Activated T-helper 2 cell treated with anti-CD3 and anti-CD28 coated beads, Interferon-gamma antibody, Interleukin-2, Interleukin-4, amounts not matched to agents 10 μg/mL and 5 μg/mL and 100 μg/mL, durations not matched to agents 14 hours and 24 hours and 36 hours (primary cell): ENCODE measurements at regions not wholly inside any gene's neighbourhood (a gene's known extent, or its start where the extent isn't known, plus 50 kb on each side); places are given as distances from the start of the nearest gene placed in this dataset.

Experiments used
- DNase-seq: peaks from one replicate; pipeline ENCODE4 v3.0.0; 2021; ENCODE audit warnings: low spot score
- H3K27ac Mint-ChIP-seq: one replicate; pipeline ENCODE4 v1.8.0; 2021; ENCODE audit warnings: mixed read lengths
- H3K27me3 Mint-ChIP-seq: one replicate; pipeline ENCODE4 v1.8.0; 2021; ENCODE audit warnings: low read depth, mixed read lengths
- H3K36me3 Mint-ChIP-seq: one replicate; pipeline ENCODE4 v1.8.0; 2021; ENCODE audit warnings: low read depth, mixed read lengths
- H3K4me1 Mint-ChIP-seq: one replicate; pipeline ENCODE4 v1.8.0; 2021; ENCODE audit warnings: low read depth, mixed read lengths
- H3K4me3 Mint-ChIP-seq: one replicate; pipeline ENCODE4 v1.8.0; 2021; ENCODE audit warnings: low read depth, mild to moderate bottlenecking, moderate library complexity, mixed read lengths
- H3K9me3 Mint-ChIP-seq: one replicate; pipeline ENCODE4 v1.8.0; 2021; ENCODE audit warnings: mixed read lengths
- intact Hi-C: fragments of 100-400 bp; cut with micrococcal nuclease; formaldehyde crosslinking; loops from one replicate; pipeline ENCODE4 v1.15.1; 2023

GRCh38 chr16:17603626-17604025 lies 132.9 kb upstream of the XYLT1 start:
- peaks cover 3% of the 10 kb centered on the region for H3K27me3 Mint-ChIP-seq
- H3K36me3 Mint-ChIP-seq: peaks cover 4% of the 10 kb centered on the region
- no peak overlapping the region for H3K4me3 Mint-ChIP-seq
- peaks cover 21% of the 10 kb centered on the region for H3K4me1 Mint-ChIP-seq
- peaks cover 16% of the 10 kb centered on the region for H3K9me3 Mint-ChIP-seq
- DNase-seq: no peak
- H3K27ac Mint-ChIP-seq: no peak overlapping the region
- intact Hi-C loops: no loop called here

GRCh38 chr16:17602678-17603077 lies 131.9 kb upstream of the XYLT1 start:
- Mint-ChIP-seq H3K36me3 (peaks cover 4% of the 10 kb centered on the region), H3K27me3 (no peaks in the 10 kb centered on the region), H3K4me1 (peaks cover 18% of the 10 kb centered on the region), H3K4me3 (no peak overlapping the region), H3K27ac (no peak overlapping the region), H3K9me3 (peaks cover 26% of the 10 kb centered on the region)
- intact Hi-C loops: no loop called here
- DNase-seq: no peak

- Mint-ChIP-seq H3K27ac (no peak overlapping the region), H3K36me3 (peaks cover 7% of the 10 kb centered on the region), H3K4me3 (no peak overlapping the region), H3K4me1 (peaks cover 5% of the 10 kb centered on the region), H3K9me3 (peaks cover 32% of the 10 kb centered on the region), H3K27me3 (no peaks in the 10 kb centered on the region)
- no peak for DNase-seq
- intact Hi-C loops: no loop called here
Measured at GRCh38 chr16:17598968-17599367, 128.2 kb upstream of the XYLT1 start.

- peaks cover 9% of the 10 kb centered on the region for H3K36me3 Mint-ChIP-seq
- intact Hi-C loops: loop anchor here (1.0 to 5.0 kb wide), 2 partner anchors 13 to 120 kb away; partner anchors contain the start of gene XYLT1
- peaks cover 12% of the 10 kb centered on the region for H3K9me3 Mint-ChIP-seq
- peak overlapping the region; percentile 97 for H3K27ac Mint-ChIP-seq
- no peaks in the 10 kb centered on the region for H3K27me3 Mint-ChIP-seq
- H3K4me1 Mint-ChIP-seq: peaks cover 27% of the 10 kb centered on the region
- peak overlapping the region; percentile 34 for H3K4me3 Mint-ChIP-seq
- DNase-seq: no peak
Measured at GRCh38 chr16:17591655-17592405, 121.1 kb upstream of the XYLT1 start.

- intact Hi-C loops: loop anchor here (1.0 to 5.0 kb wide), 2 partner anchors 12 to 119 kb away; partner anchors contain the start of gene XYLT1
- H3K36me3 Mint-ChIP-seq: peaks cover 9% of the 10 kb centered on the region
- peak overlapping the region; percentile 34 for H3K4me3 Mint-ChIP-seq
- H3K9me3 Mint-ChIP-seq: peaks cover 13% of the 10 kb centered on the region
- H3K4me1 Mint-ChIP-seq: peaks cover 27% of the 10 kb centered on the region
- peak; percentile 68 for DNase-seq
- no peaks in the 10 kb centered on the region for H3K27me3 Mint-ChIP-seq
- H3K27ac Mint-ChIP-seq: peak overlapping the region; percentile 97
Measured at GRCh38 chr16:17590711-17591654, 120.2 kb upstream of the XYLT1 start.

GRCh38 chr16:17589898-17590297 lies 119.1 kb upstream of the XYLT1 start:
- Mint-ChIP-seq H3K9me3 (peaks cover 23% of the 10 kb centered on the region), H3K27me3 (no peaks in the 10 kb centered on the region), H3K27ac (peak overlapping the region; percentile 97), H3K4me3 (no peak overlapping the region), H3K36me3 (peaks cover 14% of the 10 kb centered on the region), H3K4me1 (peaks cover 27% of the 10 kb centered on the region)
- no peak for DNase-seq
- intact Hi-C loops: loop anchor here (5.0 kb wide), 1 partner anchor 118 kb away; the partner anchor contains the start of gene XYLT1

- H3K4me1 Mint-ChIP-seq: peaks cover 9% of the 10 kb centered on the region
- peaks cover 38% of the 10 kb centered on the region for H3K9me3 Mint-ChIP-seq
- no peak overlapping the region for H3K27ac Mint-ChIP-seq
- no peak overlapping the region for H3K4me3 Mint-ChIP-seq
- peaks cover 2% of the 10 kb centered on the region for H3K27me3 Mint-ChIP-seq
- no peak for DNase-seq
- intact Hi-C loops: no loop called here
- peaks cover 18% of the 10 kb centered on the region for H3K36me3 Mint-ChIP-seq
Measured at GRCh38 chr16:17585449-17586074, 114.8 kb upstream of the XYLT1 start.

GRCh38 chr16:17578981-17579874 lies 108.5 kb upstream of the XYLT1 start:
- intact Hi-C loops: loop anchor here (1.0 kb wide), 1 partner anchor 12 kb away; no protein-coding TSS in a partner anchor
- H3K4me3 Mint-ChIP-seq: no peak overlapping the region
- peaks cover 3% of the 10 kb centered on the region for H3K27me3 Mint-ChIP-seq
- H3K9me3 Mint-ChIP-seq: peaks cover 11% of the 10 kb centered on the region
- peaks cover 8% of the 10 kb centered on the region for H3K4me1 Mint-ChIP-seq
- DNase-seq: peak; percentile 30
- peaks cover 4% of the 10 kb centered on the region for H3K36me3 Mint-ChIP-seq
- peak overlapping the region; percentile 43 for H3K27ac Mint-ChIP-seq

GRCh38 chr16:17574256-17574655 lies 103.5 kb upstream of the XYLT1 start:
- Mint-ChIP-seq H3K27ac (no peak overlapping the region), H3K4me1 (peaks cover 10% of the 10 kb centered on the region), H3K36me3 (no peaks in the 10 kb centered on the region), H3K9me3 (no peaks in the 10 kb centered on the region), H3K4me3 (no peak overlapping the region), H3K27me3 (peaks cover 3% of the 10 kb centered on the region)
- no peak for DNase-seq
- intact Hi-C loops: no loop called here

- H3K4me3 Mint-ChIP-seq: no peak overlapping the region
- no peaks in the 10 kb centered on the region for H3K9me3 Mint-ChIP-seq
- peaks cover 3% of the 10 kb centered on the region for H3K27me3 Mint-ChIP-seq
- H3K4me1 Mint-ChIP-seq: peaks cover 6% of the 10 kb centered on the region
- H3K36me3 Mint-ChIP-seq: no peaks in the 10 kb centered on the region
- no peak for DNase-seq
- intact Hi-C loops: no loop called here
- H3K27ac Mint-ChIP-seq: no peak overlapping the region
Measured at GRCh38 chr16:17572145-17572544, 101.4 kb upstream of the XYLT1 start.

GRCh38 chr16:17571499-17572093 lies 100.8 kb upstream of the XYLT1 start:
- Mint-ChIP-seq H3K4me3 (no peak overlapping the region), H3K9me3 (no peaks in the 10 kb centered on the region), H3K4me1 (peaks cover 6% of the 10 kb centered on the region), H3K27me3 (peaks cover 3% of the 10 kb centered on the region), H3K36me3 (no peaks in the 10 kb centered on the region), H3K27ac (no peak overlapping the region)
- intact Hi-C loops: no loop called here
- DNase-seq: no peak
